Right atrium auricular region (tissue), 2 donors: ENCODE measurements at regions not wholly inside any gene's neighbourhood (a gene's known extent, or its start where the extent isn't known, plus 50 kb on each side); places are given as distances from the start of the nearest gene placed in this dataset.
"Not testable (repeated sequence)": the region's sequence is repeated elsewhere in the genome, so short reads cannot be mapped to it uniquely, and the experiment has no call there.

Experiments
- DNase-seq: peaks from one replicate; pipeline ENCODE4 v3.0.0-alpha.2; 2019; ENCODE audit warnings: low spot score
- H3K27ac ChIP-seq, 2 donors: fragments of 200-600 bp; sonication (generic); 1 replicate in 1 of 2; 2 replicates in 1 of 2; pipeline ENCODE4 v1.5.1; 2016 to 2019
- H3K27me3 ChIP-seq, 2 donors: fragments of 200-600 bp; sonication (generic); one replicate each; pipeline versions ENCODE4 v1.5.1 to v1.6.0; 2017 to 2019
- H3K36me3 ChIP-seq: fragments of 200-600 bp; sonication (generic); one replicate; pipeline ENCODE4 v1.5.1; 2016
- H3K4me1 ChIP-seq, 2 donors: fragments of 200-600 bp; sonication (generic); one replicate each; pipeline versions ENCODE4 v1.5.1 to v1.6.0; 2017 to 2019
- H3K4me3 ChIP-seq, 2 donors: fragments of 200-600 bp; sonication (generic); 1 replicate in 1 of 2; 2 replicates in 1 of 2; pipeline ENCODE4 v1.5.1; 2017 to 2019; ENCODE audit warnings: mild to moderate bottlenecking in 1 of 2, moderate library complexity in 1 of 2
- H3K9me3 ChIP-seq, 2 donors: fragments of 200-600 bp; sonication (generic); one replicate each; pipeline ENCODE4 v1.5.1; 2019
- CTCF ChIP-seq, 2 donors: fragments of 200-600 bp; sonication (generic); IDR thresholded peaks; one replicate each; pipeline ENCODE4 v1.5.1; 2019; ENCODE audit warnings: antibody characterized with exemption in 2 of 2

GRCh38 chr7:63046612-63047011, 952.0 kb upstream of the ZNF722 start:
- no peak overlapping the region for H3K27ac ChIP-seq
- H3K4me1 ChIP-seq, result no peaks in the 10 kb centered on the region
- no peaks in the 10 kb centered on the region for H3K9me3 ChIP-seq
- no peak for DNase-seq
- H3K27me3 ChIP-seq, result no peaks in the 10 kb centered on the region
- H3K36me3 ChIP-seq, result no peaks in the 10 kb centered on the region
- H3K4me3 ChIP-seq, result no peak overlapping the region
- TF ChIP-seq CTCF (IDR thresholded peaks at IDR 0.05), result no peak

GRCh38 chr7:63047061-63047460, 951.6 kb upstream of the ZNF722 start:
- H3K4me1 ChIP-seq, result no peaks in the 10 kb centered on the region
- no peaks in the 10 kb centered on the region for H3K9me3 ChIP-seq
- DNase-seq, result no peak
- H3K27me3 ChIP-seq, result no peaks in the 10 kb centered on the region
- no peak overlapping the region for H3K27ac ChIP-seq
- no peaks in the 10 kb centered on the region for H3K36me3 ChIP-seq
- no peak for TF ChIP-seq CTCF (IDR thresholded peaks at IDR 0.05)
- no peak overlapping the region for H3K4me3 ChIP-seq

GRCh38 chr7:63047546-63047945, 951.1 kb upstream of the ZNF722 start:
- Histone ChIP-seq H3K27ac (no peak overlapping the region), H3K4me1 (no peaks in the 10 kb centered on the region), H3K36me3 (no peaks in the 10 kb centered on the region), H3K27me3 (no peaks in the 10 kb centered on the region), H3K4me3 (no peak overlapping the region), H3K9me3 (no peaks in the 10 kb centered on the region)
- DNase-seq, result no peak
- TF ChIP-seq CTCF (IDR thresholded peaks at IDR 0.05), result no peak

GRCh38 chr7:63054191-63054661, 944.4 kb upstream of the ZNF722 start:
- Histone ChIP-seq H3K36me3 (no peaks in the 10 kb centered on the region), H3K9me3 (peaks cover 0 to 6% of the 10 kb centered on the region in 2 donors)

GRCh38 chr7:63057265-63057664, 941.4 kb upstream of the ZNF722 start:
- Histone ChIP-seq H3K27ac (no peak overlapping the region), H3K36me3 (no peaks in the 10 kb centered on the region), H3K4me1 (no peaks in the 10 kb centered on the region), H3K9me3 (peaks cover 0 to 6% of the 10 kb centered on the region in 2 donors), H3K27me3 (no peaks in the 10 kb centered on the region), H3K4me3 (no peak overlapping the region)
- no peak for DNase-seq
- no peak for TF ChIP-seq CTCF (IDR thresholded peaks at IDR 0.05)

More at GRCh38 chr7:63054191-63054661, 944.4 kb upstream of the ZNF722 start:
- DNase-seq, result no peak
- no peaks in the 10 kb centered on the region for H3K4me1 ChIP-seq
- no peak overlapping the region for H3K27ac ChIP-seq
- no peaks in the 10 kb centered on the region for H3K27me3 ChIP-seq
- no peak overlapping the region for H3K4me3 ChIP-seq
- no peak for TF ChIP-seq CTCF (IDR thresholded peaks at IDR 0.05)

- not testable (repeated sequence) for DNase-seq, H3K4me3 ChIP-seq, H3K36me3 ChIP-seq, H3K27ac ChIP-seq, H3K4me1 ChIP-seq, H3K27me3 ChIP-seq, H3K9me3 ChIP-seq
These were observed 937.9 kb upstream of the ZNF722 start for GRCh38 chr7:63060701-63061100.
